WTC11 (cell line): ENCODE measurements at regions not wholly inside any gene's neighbourhood (a gene's known extent, or its start where the extent isn't known, plus 50 kb on each side); places are given as distances from the start of the nearest gene placed in this dataset.

ENCODE experiments used
- ATAC-seq: fragments of 200-7000 bp; cut with Tn5 transposase; 2 replicates; pipeline ENCODE4 v1.10.0; 2021; ENCODE audit warnings: mild to moderate bottlenecking, moderate library complexity
- CTCF ChIA-PET: fragments of 300-600 bp; sonication (Branson Sonifier 250); formaldehyde crosslinking; loops from one replicate; lab custom pipeline; 2021; ENCODE audit warnings: antibody characterized with exemption; lab: Charles Lee
- POLR2A ChIA-PET: fragments of 350-600 bp; sonication (Branson Sonifier 250); formaldehyde crosslinking; loops from one replicate; lab custom pipeline; 2021; ENCODE audit warnings: antibody characterized with exemption; lab: Charles Lee
- DNase-seq: peaks from one replicate; pipeline ENCODE4 v3.0.0; 2021; ENCODE audit warnings: low spot score
- H3K27ac Mint-ChIP-seq: 2 replicates; pipeline ENCODE4 v1.8.0; 2021; ENCODE audit warnings: mixed read lengths
- H3K27me3 Mint-ChIP-seq: 2 replicates; pipeline ENCODE4 v1.8.0; 2021; ENCODE audit warnings: low read depth, mild to moderate bottlenecking, moderate library complexity, mixed read lengths
- H3K36me3 Mint-ChIP-seq: 2 replicates; pipeline ENCODE4 v1.8.0; 2021; ENCODE audit warnings: mixed read lengths
- H3K4me1 Mint-ChIP-seq: 2 replicates; pipeline ENCODE4 v1.8.0; 2022; ENCODE audit warnings: mixed read lengths
- H3K4me3 Mint-ChIP-seq: 2 replicates; pipeline ENCODE4 v1.8.0; 2021; ENCODE audit warnings: mild to moderate bottlenecking, moderate library complexity, mixed read lengths
- H3K9me3 Mint-ChIP-seq: 2 replicates; pipeline ENCODE4 v1.8.0; 2021; ENCODE audit warnings: mixed read lengths
- CREM ChIP-seq: sonication (generic); formaldehyde crosslinking; IDR thresholded peaks from 2 replicates; pipeline ENCODE4 v1.8.1; 2022; ENCODE audit warnings: mild to moderate bottlenecking, missing genetic modification reagents, moderate library complexity
- EMX1 ChIP-seq: fragments of 250-450 bp; sonication (Bioruptor Pico); IDR thresholded peaks from 2 replicates; pipeline ENCODE4 v1.8.0; 2021; ENCODE audit warnings: mild to moderate bottlenecking
- ETV6 ChIP-seq: sonication (generic); formaldehyde crosslinking; IDR thresholded peaks from 2 replicates; pipeline ENCODE4 v1.8.1; 2022; ENCODE audit warnings: mild to moderate bottlenecking, missing genetic modification reagents
- FOXJ3 ChIP-seq: sonication (generic); formaldehyde crosslinking; IDR thresholded peaks from 2 replicates; pipeline ENCODE4 v1.9.0; 2021; ENCODE audit warnings: missing genetic modification reagents, mild to moderate bottlenecking, borderline replicate concordance
- FOXK1 ChIP-seq: sonication (generic); formaldehyde crosslinking; IDR thresholded peaks from 2 replicates; pipeline ENCODE4 v1.8.0; 2022; ENCODE audit warnings: mild to moderate bottlenecking, moderate library complexity, missing genetic modification reagents
- JAZF1 ChIP-seq: fragments of 250-450 bp; sonication (Bioruptor Pico); IDR thresholded peaks from 2 replicates; pipeline ENCODE4 v1.9.0; 2021; ENCODE audit warnings: moderate library complexity, mild to moderate bottlenecking, inconsistent platforms
- JUN ChIP-seq: sonication (generic); formaldehyde crosslinking; IDR thresholded peaks from 2 replicates; pipeline ENCODE4 v1.8.0; 2023; ENCODE audit warnings: mild to moderate bottlenecking, missing genetic modification reagents
- OVOL2 ChIP-seq: fragments of 250-450 bp; sonication (Bioruptor Pico); IDR thresholded peaks from 2 replicates; pipeline ENCODE4 v1.9.0; 2021; ENCODE audit warnings: mild to moderate bottlenecking, borderline replicate concordance
- RORB ChIP-seq: fragments of 250-450 bp; sonication (Bioruptor Pico); IDR thresholded peaks from 2 replicates; pipeline ENCODE4 v1.9.0; 2021; ENCODE audit warnings: mild to moderate bottlenecking
- SP1 ChIP-seq: sonication (generic); formaldehyde crosslinking; conservative IDR thresholded peaks from 2 replicates; pipeline ENCODE4 v1.8.1; 2022; ENCODE audit warnings: missing genetic modification reagents
- TCF7 ChIP-seq: sonication (generic); formaldehyde crosslinking; IDR thresholded peaks from 2 replicates; pipeline ENCODE4 v1.8.0; 2022; ENCODE audit warnings: mild to moderate bottlenecking, low read depth, missing genetic modification reagents, moderate library complexity
- ZNF121 ChIP-seq: sonication (generic); formaldehyde crosslinking; IDR thresholded peaks from 2 replicates; pipeline ENCODE4 v1.8.0; 2023; ENCODE audit warnings: missing genetic modification reagents
- ZNF671 ChIP-seq: fragments of 250-450 bp; sonication (Bioruptor Pico); IDR thresholded peaks from 2 replicates; pipeline ENCODE4 v1.8.0; 2021; ENCODE audit warnings: mild to moderate bottlenecking
- TF ChIP-seq, protein P1 (sequence below): sonication (generic); formaldehyde crosslinking; IDR thresholded peaks from 2 replicates; pipeline ENCODE4 v1.8.0; 2022; ENCODE audit warnings: missing genetic modification reagents
- TF ChIP-seq, protein P2 (sequence below): sonication (generic); formaldehyde crosslinking; IDR thresholded peaks from 2 replicates; pipeline ENCODE4 v1.8.1; 2023; ENCODE audit warnings: mild to moderate bottlenecking, moderate library complexity, missing genetic modification reagents
- TF ChIP-seq, protein P3 (sequence below): sonication (generic); formaldehyde crosslinking; IDR thresholded peaks from 2 replicates; pipeline ENCODE4 v1.8.1; 2022; ENCODE audit warnings: low read depth, missing genetic modification reagents, borderline replicate concordance
- TF ChIP-seq, protein P4 (sequence below): sonication (generic); formaldehyde crosslinking; IDR thresholded peaks from 2 replicates; pipeline ENCODE4 v1.8.0; 2022; ENCODE audit warnings: mild to moderate bottlenecking, missing genetic modification reagents
- TF ChIP-seq, protein P5 (sequence below): sonication (generic); formaldehyde crosslinking; IDR thresholded peaks from 2 replicates; pipeline ENCODE4 v1.8.1; 2023; ENCODE audit warnings: mild to moderate bottlenecking, missing genetic modification reagents

DNA sequence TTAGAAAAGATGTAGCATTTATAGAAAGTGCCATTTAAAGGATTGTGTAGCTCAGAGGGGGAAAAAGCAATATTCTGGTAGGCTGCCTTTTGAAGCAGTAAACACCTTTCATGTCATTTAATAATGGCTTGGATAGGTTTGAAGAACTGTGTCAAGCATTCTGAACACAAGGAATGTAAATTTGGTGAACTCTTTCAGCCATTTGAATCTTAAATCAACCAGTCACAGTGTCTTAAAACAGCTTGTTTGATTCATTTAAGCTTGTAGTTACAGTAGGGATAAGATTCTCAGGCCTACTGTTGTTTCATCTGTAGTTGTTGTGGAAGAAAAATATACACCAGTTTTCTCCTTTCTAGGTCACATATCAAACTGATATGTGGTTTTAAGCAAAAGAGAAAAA, 299.4 kb upstream of the NOVA1 start (continued):
- TF ChIP-seq, protein P1, sequence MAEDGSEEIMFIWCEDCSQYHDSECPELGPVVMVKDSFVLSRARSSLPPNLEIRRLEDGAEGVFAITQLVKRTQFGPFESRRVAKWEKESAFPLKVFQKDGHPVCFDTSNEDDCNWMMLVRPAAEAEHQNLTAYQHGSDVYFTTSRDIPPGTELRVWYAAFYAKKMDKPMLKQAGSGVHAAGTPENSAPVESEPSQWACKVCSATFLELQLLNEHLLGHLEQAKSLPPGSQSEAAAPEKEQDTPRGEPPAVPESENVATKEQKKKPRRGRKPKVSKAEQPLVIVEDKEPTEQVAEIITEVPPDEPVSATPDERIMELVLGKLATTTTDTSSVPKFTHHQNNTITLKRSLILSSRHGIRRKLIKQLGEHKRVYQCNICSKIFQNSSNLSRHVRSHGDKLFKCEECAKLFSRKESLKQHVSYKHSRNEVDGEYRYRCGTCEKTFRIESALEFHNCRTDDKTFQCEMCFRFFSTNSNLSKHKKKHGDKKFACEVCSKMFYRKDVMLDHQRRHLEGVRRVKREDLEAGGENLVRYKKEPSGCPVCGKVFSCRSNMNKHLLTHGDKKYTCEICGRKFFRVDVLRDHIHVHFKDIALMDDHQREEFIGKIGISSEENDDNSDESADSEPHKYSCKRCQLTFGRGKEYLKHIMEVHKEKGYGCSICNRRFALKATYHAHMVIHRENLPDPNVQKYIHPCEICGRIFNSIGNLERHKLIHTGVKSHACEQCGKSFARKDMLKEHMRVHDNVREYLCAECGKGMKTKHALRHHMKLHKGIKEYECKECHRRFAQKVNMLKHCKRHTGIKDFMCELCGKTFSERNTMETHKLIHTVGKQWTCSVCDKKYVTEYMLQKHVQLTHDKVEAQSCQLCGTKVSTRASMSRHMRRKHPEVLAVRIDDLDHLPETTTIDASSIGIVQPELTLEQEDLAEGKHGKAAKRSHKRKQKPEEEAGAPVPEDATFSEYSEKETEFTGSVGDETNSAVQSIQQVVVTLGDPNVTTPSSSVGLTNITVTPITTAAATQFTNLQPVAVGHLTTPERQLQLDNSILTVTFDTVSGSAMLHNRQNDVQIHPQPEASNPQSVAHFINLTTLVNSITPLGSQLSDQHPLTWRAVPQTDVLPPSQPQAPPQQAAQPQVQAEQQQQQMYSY (CRISPR knock-in tag) = no peak
- TF ChIP-seq, protein P2, sequence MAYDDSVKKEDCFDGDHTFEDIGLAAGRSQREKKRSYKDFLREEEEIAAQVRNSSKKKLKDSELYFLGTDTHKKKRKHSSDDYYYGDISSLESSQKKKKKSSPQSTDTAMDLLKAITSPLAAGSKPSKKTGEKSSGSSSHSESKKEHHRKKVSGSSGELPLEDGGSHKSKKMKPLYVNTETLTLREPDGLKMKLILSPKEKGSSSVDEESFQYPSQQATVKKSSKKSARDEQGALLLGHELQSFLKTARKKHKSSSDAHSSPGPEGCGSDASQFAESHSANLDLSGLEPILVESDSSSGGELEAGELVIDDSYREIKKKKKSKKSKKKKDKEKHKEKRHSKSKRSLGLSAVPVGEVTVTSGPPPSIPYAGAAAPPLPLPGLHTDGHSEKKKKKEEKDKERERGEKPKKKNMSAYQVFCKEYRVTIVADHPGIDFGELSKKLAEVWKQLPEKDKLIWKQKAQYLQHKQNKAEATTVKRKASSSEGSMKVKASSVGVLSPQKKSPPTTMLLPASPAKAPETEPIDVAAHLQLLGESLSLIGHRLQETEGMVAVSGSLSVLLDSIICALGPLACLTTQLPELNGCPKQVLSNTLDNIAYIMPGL = no peak

DNA sequence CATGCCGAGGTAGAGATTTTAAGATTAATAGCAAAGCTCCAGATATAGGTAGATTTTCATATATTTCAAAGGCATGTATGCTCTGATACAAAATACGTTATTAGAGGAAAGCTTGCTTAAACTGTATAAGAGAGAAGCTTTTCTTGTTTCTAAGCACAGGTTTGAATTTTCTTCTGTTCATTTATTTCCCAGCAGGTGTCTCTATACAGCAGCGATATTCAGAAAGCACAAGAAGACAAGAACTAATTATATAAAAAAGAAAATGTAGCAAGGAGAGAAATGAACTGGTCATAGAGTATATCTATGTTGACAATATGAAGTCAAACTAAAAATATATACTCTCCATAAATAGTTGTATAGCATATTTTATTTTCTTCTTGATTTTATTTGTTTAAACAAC, 307.4 kb upstream of the NOVA1 start:
- CTCF ChIA-PET = interaction anchor here (1.0 kb wide), 1 partner anchor 11 kb away, joined by 3 read pairs; no protein-coding TSS in a partner anchor

More for the DNA sequence above, 307.4 kb upstream of the NOVA1 start:
- Mint-ChIP-seq H3K36me3 (peaks cover 10% of the 10 kb centered on the region), H3K4me3 (no peak overlapping the region), H3K4me1 (peaks cover 2% of the 10 kb centered on the region; the same call in 1 of the 2 replicates), H3K9me3 (peaks cover 14% of the 10 kb centered on the region), H3K27ac (no peak overlapping the region), H3K27me3 (no peaks in the 10 kb centered on the region)
- ATAC-seq = no peak
- POLR2A ChIA-PET = no interaction called here
- TF ChIP-seq JUN (CRISPR knock-in tag) (no peak), ETV6 (CRISPR knock-in tag) (no peak), TCF7 (no peak), ZNF671 (CRISPR knock-in tag) (no peak), ZNF121 (CRISPR knock-in tag) (no peak), SP1 (CRISPR knock-in tag) (no peak), FOXK1 (no peak), EMX1 (no peak), RORB (CRISPR knock-in tag) (no peak), FOXJ3 (CRISPR knock-in tag) (no peak), OVOL2 (CRISPR knock-in tag) (no peak), CREM (CRISPR knock-in tag) (no peak), JAZF1 (CRISPR knock-in tag) (no peak)
- TF ChIP-seq, protein P1 (CRISPR knock-in tag) = no peak
- TF ChIP-seq, protein P3, sequence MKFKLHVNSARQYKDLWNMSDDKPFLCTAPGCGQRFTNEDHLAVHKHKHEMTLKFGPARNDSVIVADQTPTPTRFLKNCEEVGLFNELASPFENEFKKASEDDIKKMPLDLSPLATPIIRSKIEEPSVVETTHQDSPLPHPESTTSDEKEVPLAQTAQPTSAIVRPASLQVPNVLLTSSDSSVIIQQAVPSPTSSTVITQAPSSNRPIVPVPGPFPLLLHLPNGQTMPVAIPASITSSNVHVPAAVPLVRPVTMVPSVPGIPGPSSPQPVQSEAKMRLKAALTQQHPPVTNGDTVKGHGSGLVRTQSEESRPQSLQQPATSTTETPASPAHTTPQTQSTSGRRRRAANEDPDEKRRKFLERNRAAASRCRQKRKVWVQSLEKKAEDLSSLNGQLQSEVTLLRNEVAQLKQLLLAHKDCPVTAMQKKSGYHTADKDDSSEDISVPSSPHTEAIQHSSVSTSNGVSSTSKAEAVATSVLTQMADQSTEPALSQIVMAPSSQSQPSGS = no peak
- TF ChIP-seq, protein P4, sequence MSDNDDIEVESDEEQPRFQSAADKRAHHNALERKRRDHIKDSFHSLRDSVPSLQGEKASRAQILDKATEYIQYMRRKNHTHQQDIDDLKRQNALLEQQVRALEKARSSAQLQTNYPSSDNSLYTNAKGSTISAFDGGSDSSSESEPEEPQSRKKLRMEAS = no peak
- TF ChIP-seq, protein P5, sequence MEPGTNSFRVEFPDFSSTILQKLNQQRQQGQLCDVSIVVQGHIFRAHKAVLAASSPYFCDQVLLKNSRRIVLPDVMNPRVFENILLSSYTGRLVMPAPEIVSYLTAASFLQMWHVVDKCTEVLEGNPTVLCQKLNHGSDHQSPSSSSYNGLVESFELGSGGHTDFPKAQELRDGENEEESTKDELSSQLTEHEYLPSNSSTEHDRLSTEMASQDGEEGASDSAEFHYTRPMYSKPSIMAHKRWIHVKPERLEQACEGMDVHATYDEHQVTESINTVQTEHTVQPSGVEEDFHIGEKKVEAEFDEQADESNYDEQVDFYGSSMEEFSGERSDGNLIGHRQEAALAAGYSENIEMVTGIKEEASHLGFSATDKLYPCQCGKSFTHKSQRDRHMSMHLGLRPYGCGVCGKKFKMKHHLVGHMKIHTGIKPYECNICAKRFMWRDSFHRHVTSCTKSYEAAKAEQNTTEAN (CRISPR knock-in tag) = no peak
- no peak for DNase-seq
